Neural cell (in vitro differentiated cells): ENCODE measurements at regions not wholly inside any gene's neighbourhood (a gene's known extent, or its start where the extent isn't known, plus 50 kb on each side); places are given as distances from the start of the nearest gene placed in this dataset.

Experiments
- H2AFZ ChIP-seq: fragments of 200-600, 300-800 bp; sonication (generic), shearing (Covaris generic); 2 replicates; pipeline ENCODE4 v1.6.0; 2014; ENCODE audit warnings: low read depth, mild to moderate bottlenecking, antibody characterized with exemption, low read length, moderate library complexity
- H3F3A ChIP-seq: fragments of 200-600 bp; shearing (Covaris generic); 2 replicates; pipeline ENCODE4 v1.6.1; 2016; ENCODE audit warnings: mild to moderate bottlenecking, moderate library complexity, mixed read lengths, antibody characterized with exemption, low read length; ENCODE audit not compliant: insufficient read depth, poor library complexity, severe bottlenecking
- H3K27ac ChIP-seq: fragments of 200-600, 300-800 bp; sonication (generic), shearing (Covaris generic); 2 replicates; pipeline ENCODE4 v1.5.1; 2014; ENCODE audit warnings: mild to moderate bottlenecking, low read length, moderate library complexity
- H3K27me3 ChIP-seq: fragments of 300-800, 200-600 bp; sonication (generic), shearing (Covaris generic); 2 replicates; pipeline ENCODE4 v1.6.0; 2014; ENCODE audit warnings: mild to moderate bottlenecking, low read depth, low read length, moderate library complexity; ENCODE audit not compliant: insufficient read depth
- H3K36me3 ChIP-seq: fragments of 300-800, 200-600 bp; sonication (generic), shearing (Covaris generic); 2 replicates; pipeline ENCODE4 v1.5.1; 2014; ENCODE audit warnings: mild to moderate bottlenecking, antibody characterized with exemption, low read length, moderate library complexity; ENCODE audit not compliant: insufficient read depth
- H3K4me2 ChIP-seq: fragments of 300-800, 200-600 bp; sonication (generic), shearing (Covaris generic); 2 replicates; pipeline ENCODE4 v1.6.0; 2014; ENCODE audit warnings: mild to moderate bottlenecking, low read length
- H3K4me3 ChIP-seq: fragments of 300-800, 200-600 bp; sonication (generic), shearing (Covaris generic); 2 replicates; pipeline ENCODE4 v1.5.1; 2014; ENCODE audit warnings: mild to moderate bottlenecking, low read length, moderate library complexity
- H3K79me2 ChIP-seq: fragments of 200-600 bp; shearing (Covaris generic); replicated peaks from 2 replicates; pipeline ENCODE4 v1.6.0; 2014; ENCODE audit warnings: mild to moderate bottlenecking, low read length, moderate library complexity; ENCODE audit not compliant: insufficient read depth
- H3K9ac ChIP-seq: fragments of 300-800, 200-600 bp; sonication (generic), shearing (Covaris generic); 2 replicates; pipeline ENCODE4 v1.6.1; 2016; ENCODE audit warnings: mild to moderate bottlenecking, low read length, mixed read lengths
- H3K9me2 ChIP-seq: fragments of 200-600 bp; shearing (Covaris generic); 2 replicates; pipeline ENCODE4 v1.6.1; 2016; ENCODE audit warnings: mild to moderate bottlenecking, low read length, mixed read lengths; ENCODE audit not compliant: insufficient read depth
- H3K9me3 ChIP-seq: fragments of 200-600, 300-800 bp; sonication (generic), shearing (Covaris generic); 2 replicates; pipeline ENCODE4 v1.6.1; 2016; ENCODE audit warnings: mild to moderate bottlenecking, mixed run types, low read length, moderate library complexity, mixed read lengths
- H4K20me1 ChIP-seq: fragments of 200-600 bp; shearing (Covaris generic); 2 replicates; pipeline ENCODE4 v1.6.1; 2016; ENCODE audit warnings: mild to moderate bottlenecking, mixed run types; ENCODE audit not compliant: insufficient read depth
- CTCF ChIP-seq: fragments of 450-650 bp; IDR thresholded peaks from 2 replicates; pipeline ENCODE4 v1.5.1; 2014; ENCODE audit warnings: antibody characterized with exemption, mild to moderate bottlenecking, moderate library complexity; ENCODE audit not compliant: poor library complexity, severe bottlenecking
- EP300 ChIP-seq: fragments of 450-650 bp; conservative IDR thresholded peaks from 2 replicates; pipeline ENCODE4 v1.6.1; 2014; ENCODE audit warnings: antibody characterized with exemption, mild to moderate bottlenecking, moderate library complexity; ENCODE audit not compliant: poor library complexity, severe bottlenecking
- EZH2 ChIP-seq: fragments of 200-600, 300-800 bp; shearing (Covaris generic), sonication (generic); IDR thresholded peaks from 2 replicates; pipeline ENCODE4 v1.6.1; 2014; ENCODE audit warnings: antibody characterized with exemption, low read length, borderline replicate concordance, mild to moderate bottlenecking; ENCODE audit not compliant: insufficient read depth, poor library complexity, severe bottlenecking
- MXI1 ChIP-seq: fragments of 450-650 bp; conservative IDR thresholded peaks from 2 replicates; pipeline ENCODE4 v1.6.1; 2014; ENCODE audit warnings: antibody characterized with exemption, mild to moderate bottlenecking; ENCODE audit not compliant: poor library complexity, severe bottlenecking
- POLR2AphosphoS5 ChIP-seq: IDR thresholded peaks from 2 replicates; pipeline ENCODE4 v1.6.1; 2012
- RAD21 ChIP-seq: fragments of 450-650 bp; conservative IDR thresholded peaks from 2 replicates; pipeline ENCODE4 v1.6.1; 2014; ENCODE audit warnings: antibody characterized with exemption, mild to moderate bottlenecking, moderate library complexity
- SMC3 ChIP-seq: fragments of 450-650 bp; conservative IDR thresholded peaks from 2 replicates; pipeline ENCODE4 v1.6.1; 2014; ENCODE audit warnings: antibody characterized with exemption, mild to moderate bottlenecking, moderate library complexity; ENCODE audit not compliant: poor library complexity
- TAF1 ChIP-seq: IDR thresholded peaks from 2 replicates; pipeline ENCODE4 v1.6.1; 2012; ENCODE audit warnings: low read depth
- TF ChIP-seq, protein P1 (sequence below): IDR thresholded peaks from 2 replicates; pipeline ENCODE4 v1.6.1; 2012; ENCODE audit warnings: borderline replicate concordance

DNA sequence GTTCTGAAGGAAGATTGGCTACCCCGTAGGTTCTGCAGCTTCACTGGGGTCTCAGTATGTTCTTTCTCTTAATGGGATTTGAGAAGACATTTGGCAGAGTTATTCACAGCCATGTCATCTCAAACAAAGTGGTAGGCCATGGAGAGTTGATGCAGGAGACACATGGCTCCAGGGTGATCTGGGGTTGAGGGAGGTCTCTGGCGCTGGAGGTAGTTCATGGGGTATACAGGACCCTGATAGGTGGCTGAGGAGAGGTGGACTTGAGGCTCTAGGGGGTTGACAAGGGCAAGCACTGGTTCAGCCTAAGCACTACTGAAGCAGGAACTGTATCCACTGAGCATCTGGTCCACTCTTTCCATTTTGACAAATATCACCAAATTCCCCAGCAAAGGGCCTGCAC, 100.4 kb downstream of the C1orf94 start:
- Histone ChIP-seq H3K9me3 (no peaks in the 10 kb centered on the region), H3K9me2 (no peaks in the 10 kb centered on the region)
- TF ChIP-seq CTCF (no peak), SMC3 (no peak), EZH2 (no peak), POLR2AphosphoS5 (no peak), MXI1 (no peak), RAD21 (no peak), EP300 (no peak), TAF1 (no peak)
- TF ChIP-seq, protein P1, sequence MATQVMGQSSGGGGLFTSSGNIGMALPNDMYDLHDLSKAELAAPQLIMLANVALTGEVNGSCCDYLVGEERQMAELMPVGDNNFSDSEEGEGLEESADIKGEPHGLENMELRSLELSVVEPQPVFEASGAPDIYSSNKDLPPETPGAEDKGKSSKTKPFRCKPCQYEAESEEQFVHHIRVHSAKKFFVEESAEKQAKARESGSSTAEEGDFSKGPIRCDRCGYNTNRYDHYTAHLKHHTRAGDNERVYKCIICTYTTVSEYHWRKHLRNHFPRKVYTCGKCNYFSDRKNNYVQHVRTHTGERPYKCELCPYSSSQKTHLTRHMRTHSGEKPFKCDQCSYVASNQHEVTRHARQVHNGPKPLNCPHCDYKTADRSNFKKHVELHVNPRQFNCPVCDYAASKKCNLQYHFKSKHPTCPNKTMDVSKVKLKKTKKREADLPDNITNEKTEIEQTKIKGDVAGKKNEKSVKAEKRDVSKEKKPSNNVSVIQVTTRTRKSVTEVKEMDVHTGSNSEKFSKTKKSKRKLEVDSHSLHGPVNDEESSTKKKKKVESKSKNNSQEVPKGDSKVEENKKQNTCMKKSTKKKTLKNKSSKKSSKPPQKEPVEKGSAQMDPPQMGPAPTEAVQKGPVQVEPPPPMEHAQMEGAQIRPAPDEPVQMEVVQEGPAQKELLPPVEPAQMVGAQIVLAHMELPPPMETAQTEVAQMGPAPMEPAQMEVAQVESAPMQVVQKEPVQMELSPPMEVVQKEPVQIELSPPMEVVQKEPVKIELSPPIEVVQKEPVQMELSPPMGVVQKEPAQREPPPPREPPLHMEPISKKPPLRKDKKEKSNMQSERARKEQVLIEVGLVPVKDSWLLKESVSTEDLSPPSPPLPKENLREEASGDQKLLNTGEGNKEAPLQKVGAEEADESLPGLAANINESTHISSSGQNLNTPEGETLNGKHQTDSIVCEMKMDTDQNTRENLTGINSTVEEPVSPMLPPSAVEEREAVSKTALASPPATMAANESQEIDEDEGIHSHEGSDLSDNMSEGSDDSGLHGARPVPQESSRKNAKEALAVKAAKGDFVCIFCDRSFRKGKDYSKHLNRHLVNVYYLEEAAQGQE: no peak

GRCh38 chr1:34278211-34278610, 101.5 kb downstream of the C1orf94 start:
- no peak overlapping the region for H3K4me2 ChIP-seq
- no peak overlapping the region for H3K9ac ChIP-seq
- no peaks in the 10 kb centered on the region for H3K27me3 ChIP-seq
- no peaks in the 10 kb centered on the region for H3K36me3 ChIP-seq
- H3K9me3 ChIP-seq: no peaks in the 10 kb centered on the region
- H3F3A ChIP-seq: no peaks in the 10 kb centered on the region
- no peak overlapping the region for H3K27ac ChIP-seq
- H3K4me3 ChIP-seq: no peak overlapping the region
- H4K20me1 ChIP-seq: no peaks in the 10 kb centered on the region
- TF ChIP-seq MXI1 (no peak), SMC3 (no peak), EP300 (no peak), TAF1 (no peak), RAD21 (no peak), EZH2 (no peak), POLR2AphosphoS5 (no peak), CTCF (no peak)
- TF ChIP-seq, protein P1: no peak
- H3K9me2 ChIP-seq: no peaks in the 10 kb centered on the region
- H3K79me2 ChIP-seq: no peaks in the 10 kb centered on the region
- no peak overlapping the region for H2AFZ ChIP-seq

More for the DNA sequence above, 100.4 kb downstream of the C1orf94 start:
- H2AFZ ChIP-seq: no peak overlapping the region
- no peaks in the 10 kb centered on the region for H3F3A ChIP-seq
- no peaks in the 10 kb centered on the region for H4K20me1 ChIP-seq
- no peaks in the 10 kb centered on the region for H3K79me2 ChIP-seq
- H3K36me3 ChIP-seq: no peaks in the 10 kb centered on the region
- no peak overlapping the region for H3K27ac ChIP-seq
- H3K4me3 ChIP-seq: no peak overlapping the region
- no peak overlapping the region for H3K9ac ChIP-seq
- no peak overlapping the region for H3K4me2 ChIP-seq
- H3K27me3 ChIP-seq: no peaks in the 10 kb centered on the region
